Sigmoid colon (tissue), 6 donors: ENCODE measurements at regions not wholly inside any gene's neighbourhood (a gene's known extent, or its start where the extent isn't known, plus 50 kb on each side); places are given as distances from the start of the nearest gene placed in this dataset.
A peak's percentile ranks its signal among the peaks of the same experiment; 100 is the strongest.
"Not testable (repeated sequence)": the region's sequence is repeated elsewhere in the genome, so short reads cannot be mapped to it uniquely, and the experiment has no call there.

Experiments used
- DNase-seq: peaks from one replicate; pipeline ENCODE4 v3.0.0-alpha.2; 2019
- H3K27ac ChIP-seq, 4 donors: fragments of 200-600 bp; sonication (generic); one replicate each; pipeline ENCODE4 v1.5.1; 2016 to 2019; ENCODE audit warnings: mild to moderate bottlenecking in 1 of 4
- H3K27me3 ChIP-seq, 3 donors: fragments of 200-600 bp; sonication (generic); one replicate each; pipeline ENCODE4 v1.5.1; 2019; ENCODE audit warnings: mild to moderate bottlenecking in 1 of 3
- H3K36me3 ChIP-seq, 4 donors: fragments of 200-600 bp; sonication (generic); one replicate each; pipeline ENCODE4 v1.5.1; 2016 to 2019
- H3K4me1 ChIP-seq, 4 donors: fragments of 200-600 bp; sonication (generic); one replicate each; pipeline ENCODE4 v1.5.1; 2017 to 2019
- H3K4me3 ChIP-seq, 4 donors: fragments of 200-600 bp; sonication (generic); one replicate each; pipeline ENCODE4 v1.5.1; 2017 to 2019; ENCODE audit warnings: mild to moderate bottlenecking in 2 of 4, moderate library complexity in 1 of 4
- H3K9me3 ChIP-seq, 4 donors: fragments of 200-600 bp in 3 of 4; sonication (generic) in 3 of 4; one replicate each; pipeline versions ENCODE4 v1.5.1 to v1.6.1; 2013 to 2019
- EP300 ChIP-seq, 4 donors: sonication (generic); formaldehyde crosslinking; IDR thresholded peaks; one replicate each; pipeline ENCODE4 v1.6.1; 2017; ENCODE audit warnings: antibody characterized with exemption in 4 of 4
- POLR2A ChIP-seq, 2 donors: fragments of 450-650 bp; IDR thresholded peaks; one replicate each; pipeline ENCODE4 v1.6.1; 2016; ENCODE audit warnings: antibody characterized with exemption in 2 of 2, mild to moderate bottlenecking in 2 of 2, moderate library complexity in 2 of 2
- POLR2AphosphoS5 ChIP-seq, 4 donors: sonication (generic); formaldehyde crosslinking; IDR thresholded peaks; one replicate each; pipeline ENCODE4 v1.6.1; 2017; ENCODE audit warnings: antibody characterized with exemption in 4 of 4
- WGBS, 2 donors: extraction: QIAGEN DNeasy Blood & Tissue Kit; methylation state at CpG; one replicate each; pipeline ENCODE4 v1.1.7; 2013; 5-methylcytosine and 5-hydroxymethylcytosine counted together
- intact Hi-C: fragments of 100-400 bp; cut with DNase I; formaldehyde crosslinking; loops from one replicate; pipeline ENCODE4 v1.15.1; 2023
- TF ChIP-seq, protein P1 (sequence below), 4 experiments: fragments of 450-650 bp in 3 of 4; fragments of 200-600 bp in 1 of 4; IDR thresholded peaks; one replicate each; pipeline ENCODE4 v1.5.1; 2016 to 2019; ENCODE audit warnings: antibody characterized with exemption in 4 of 4, mild to moderate bottlenecking in 3 of 4, moderate library complexity in 2 of 4
- donor health status: healthy with polysubstance abuse.
- donor health status: healthy.

DNA sequence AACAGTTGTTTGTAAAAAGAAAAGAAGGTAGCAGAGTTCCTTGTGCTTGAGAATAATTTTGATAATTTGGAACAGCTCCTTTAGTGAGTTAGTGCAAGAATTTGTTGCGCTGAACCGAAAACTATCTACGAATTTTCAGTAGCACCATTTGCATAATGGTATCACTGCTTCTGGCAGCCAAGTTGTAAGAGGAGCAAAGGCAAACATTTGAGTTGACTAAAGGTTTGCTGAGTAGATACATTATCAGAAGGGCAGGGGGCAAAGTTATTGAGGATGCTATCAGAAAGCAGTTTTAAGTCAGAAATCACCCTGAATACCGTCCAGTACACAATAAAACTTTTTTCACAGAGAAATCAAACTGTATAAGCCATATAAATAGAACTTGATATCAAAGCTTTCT lies 181.5 kb upstream of the MOCS2 start:
- WGBS, 2 donors, result 73 to 84% methylated on average over 4 of the region's 4 CpGs
- DNase-seq, result no peak
- H3K36me3 ChIP-seq, result no peaks in the 10 kb centered on the region
- no peaks in the 10 kb centered on the region for H3K27me3 ChIP-seq
- H3K4me3 ChIP-seq, result no peak overlapping the region
- TF ChIP-seq POLR2A (IDR thresholded peaks at IDR 0.05) (no peak), EP300 (IDR thresholded peaks at IDR 0.05) (no peak), POLR2AphosphoS5 (IDR thresholded peaks at IDR 0.05) (no peak)
- TF ChIP-seq, protein P1, sequence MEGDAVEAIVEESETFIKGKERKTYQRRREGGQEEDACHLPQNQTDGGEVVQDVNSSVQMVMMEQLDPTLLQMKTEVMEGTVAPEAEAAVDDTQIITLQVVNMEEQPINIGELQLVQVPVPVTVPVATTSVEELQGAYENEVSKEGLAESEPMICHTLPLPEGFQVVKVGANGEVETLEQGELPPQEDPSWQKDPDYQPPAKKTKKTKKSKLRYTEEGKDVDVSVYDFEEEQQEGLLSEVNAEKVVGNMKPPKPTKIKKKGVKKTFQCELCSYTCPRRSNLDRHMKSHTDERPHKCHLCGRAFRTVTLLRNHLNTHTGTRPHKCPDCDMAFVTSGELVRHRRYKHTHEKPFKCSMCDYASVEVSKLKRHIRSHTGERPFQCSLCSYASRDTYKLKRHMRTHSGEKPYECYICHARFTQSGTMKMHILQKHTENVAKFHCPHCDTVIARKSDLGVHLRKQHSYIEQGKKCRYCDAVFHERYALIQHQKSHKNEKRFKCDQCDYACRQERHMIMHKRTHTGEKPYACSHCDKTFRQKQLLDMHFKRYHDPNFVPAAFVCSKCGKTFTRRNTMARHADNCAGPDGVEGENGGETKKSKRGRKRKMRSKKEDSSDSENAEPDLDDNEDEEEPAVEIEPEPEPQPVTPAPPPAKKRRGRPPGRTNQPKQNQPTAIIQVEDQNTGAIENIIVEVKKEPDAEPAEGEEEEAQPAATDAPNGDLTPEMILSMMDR (IDR thresholded peaks at IDR 0.05), result no peak
- no peaks in the 10 kb centered on the region for H3K4me1 ChIP-seq
- intact Hi-C loops, result no loop called here
- peaks cover 0 to 7% (median 0%) of the 10 kb centered on the region in 4 donors for H3K9me3 ChIP-seq
- no peak overlapping the region for H3K27ac ChIP-seq

DNA sequence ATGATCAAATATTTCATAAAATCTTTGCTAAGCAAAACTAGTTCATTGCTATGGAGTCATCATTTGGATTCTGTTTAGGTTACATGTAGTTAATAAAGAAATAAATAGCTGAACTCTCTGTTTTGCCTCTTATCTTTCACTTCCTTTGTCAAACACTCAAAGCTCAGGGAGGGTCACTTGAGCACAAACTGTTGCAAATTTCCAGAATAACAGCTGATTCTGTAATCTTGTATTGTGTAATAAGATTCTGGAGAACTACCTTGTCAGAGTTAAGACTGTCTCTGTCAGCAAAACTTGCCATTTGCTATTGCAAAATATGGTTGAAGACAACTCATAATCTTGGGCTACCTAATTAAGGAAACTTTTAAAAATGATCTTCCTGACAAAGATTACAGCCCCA lies 182.0 kb upstream of the MOCS2 start:
- intact Hi-C loops, result no loop called here
- TF ChIP-seq EP300 (IDR thresholded peaks at IDR 0.05), result no peak
- TF ChIP-seq POLR2AphosphoS5 (IDR thresholded peaks at IDR 0.05), result peak in 2 of 4 donors; percentile 39 to 48
- TF ChIP-seq, protein P1 (IDR thresholded peaks at IDR 0.05), result no peak
- no peak for TF ChIP-seq POLR2A (IDR thresholded peaks at IDR 0.05)
- no peaks in the 10 kb centered on the region for H3K36me3 ChIP-seq
- DNase-seq, result no peak
- H3K9me3 ChIP-seq, result peaks cover 0 to 7% (median 0%) of the 10 kb centered on the region in 4 donors
- H3K4me1 ChIP-seq, result no peaks in the 10 kb centered on the region
- H3K4me3 ChIP-seq, result no peak overlapping the region
- H3K27me3 ChIP-seq, result no peaks in the 10 kb centered on the region
- H3K27ac ChIP-seq, result no peak overlapping the region

GRCh38 chr5:53298841-53299240 lies 181.6 kb upstream of the FST start:
- H3K36me3 ChIP-seq, result no peaks in the 10 kb centered on the region
- H3K27ac ChIP-seq, result no peak overlapping the region
- H3K4me1 ChIP-seq, result no peaks in the 10 kb centered on the region
- intact Hi-C loops, result no loop called here
- no peaks in the 10 kb centered on the region for H3K9me3 ChIP-seq
- 73 to 76% methylated on average over 5 of the region's 5 CpGs for WGBS, 2 donors
- H3K4me3 ChIP-seq, result no peak overlapping the region
- TF ChIP-seq POLR2AphosphoS5 (IDR thresholded peaks at IDR 0.05), result no peak
- TF ChIP-seq POLR2A (IDR thresholded peaks at IDR 0.05), result no peak
- TF ChIP-seq, protein P1 (IDR thresholded peaks at IDR 0.05), result no peak
- no peaks in the 10 kb centered on the region for H3K27me3 ChIP-seq
- DNase-seq, result no peak

- H3K27ac ChIP-seq, result no peak overlapping the region
- intact Hi-C loops, result no loop called here
- no peaks in the 10 kb centered on the region for H3K9me3 ChIP-seq
- 39 to 67% methylated on average over 1 of the region's 1 CpG for WGBS, 2 donors
- no peaks in the 10 kb centered on the region for H3K4me1 ChIP-seq
- no peaks in the 10 kb centered on the region for H3K27me3 ChIP-seq
- DNase-seq, result no peak
- no peaks in the 10 kb centered on the region for H3K36me3 ChIP-seq
- H3K4me3 ChIP-seq, result no peak overlapping the region
- TF ChIP-seq, protein P1 (IDR thresholded peaks at IDR 0.05), result no peak
- no peak for TF ChIP-seq POLR2AphosphoS5 (IDR thresholded peaks at IDR 0.05)
- TF ChIP-seq POLR2A (IDR thresholded peaks at IDR 0.05), result no peak
- no peak for TF ChIP-seq EP300 (IDR thresholded peaks at IDR 0.05)
These were observed 177.9 kb upstream of the FST start for GRCh38 chr5:53302529-53302928.

GRCh38 chr5:53303105-53303504 lies 177.3 kb upstream of the FST start:
- H3K4me1 ChIP-seq, result no peaks in the 10 kb centered on the region
- H3K4me3 ChIP-seq, result no peak overlapping the region
- H3K27ac ChIP-seq, result no peak overlapping the region
- TF ChIP-seq POLR2AphosphoS5 (IDR thresholded peaks at IDR 0.05), result no peak
- TF ChIP-seq POLR2A (IDR thresholded peaks at IDR 0.05), result no peak
- TF ChIP-seq, protein P1 (IDR thresholded peaks at IDR 0.05), result no peak
- TF ChIP-seq EP300 (IDR thresholded peaks at IDR 0.05), result no peak
- intact Hi-C loops, result no loop called here
- 35 to 36% methylated on average over 1 of the region's 1 CpG for WGBS, 2 donors
- no peaks in the 10 kb centered on the region for H3K36me3 ChIP-seq
- H3K27me3 ChIP-seq, result no peaks in the 10 kb centered on the region
- no peaks in the 10 kb centered on the region for H3K9me3 ChIP-seq
- no peak for DNase-seq

DNA sequence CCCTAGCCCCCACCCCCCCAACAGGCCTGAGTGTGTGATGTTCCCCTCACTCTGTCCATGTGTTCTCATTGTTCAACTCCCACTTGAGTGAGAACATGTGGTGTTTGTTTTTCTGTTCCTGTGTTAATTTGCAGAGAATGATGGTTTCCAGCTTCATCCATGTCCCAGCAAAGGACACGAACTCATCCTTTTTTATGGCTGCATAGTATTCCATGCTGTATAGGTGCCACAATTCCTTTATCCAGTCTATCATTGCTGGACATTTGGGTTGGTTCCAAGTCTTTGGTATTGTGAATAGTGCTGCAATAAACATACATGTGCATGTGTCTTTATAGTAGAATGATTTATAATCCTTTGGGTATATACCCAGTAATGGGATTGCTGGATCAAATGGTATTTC lies 175.1 kb upstream of the FST start:
- 91% methylated on average over 1 of the region's 1 CpG for WGBS, 2 donors

More for the DNA sequence above, 175.1 kb upstream of the FST start:
- H3K36me3 ChIP-seq, H3K4me1 ChIP-seq, DNase-seq, H3K27me3 ChIP-seq, H3K9me3 ChIP-seq, intact Hi-C loops, H3K4me3 ChIP-seq, H3K27ac ChIP-seq: not testable (repeated sequence)
